ENCODE measurements at regions not wholly inside any gene's neighbourhood (a gene's known extent, or its start where the extent isn't known, plus 50 kb on each side); places are given as distances from the start of the nearest gene placed in this dataset.

- no peak for TF ChIP-seq CTCF (IDR thresholded peaks at IDR 0.05)
- H3K4me3 ChIP-seq, result no peak overlapping the region
- no peak overlapping the region for H3K27ac ChIP-seq
- DNase-seq, result no peak
- intact Hi-C loops (cut with DNase I), result no loop called here
- no peaks in the 10 kb centered on the region for H3K36me3 ChIP-seq
- ATAC-seq, result no peak
- H3K9me3 ChIP-seq, result no peaks in the 10 kb centered on the region
- no peaks in the 10 kb centered on the region for H3K4me1 ChIP-seq
- no peaks in the 10 kb centered on the region for H3K27me3 ChIP-seq
These were observed 115.8 kb downstream of the ETNK1 start for GRCh38 chr12:22740656-22741355.

- intact Hi-C loops (cut with DNase I), result no loop called here
- ATAC-seq (no peak), DNase-seq (no peak)
- H3K4me1 ChIP-seq, result no peaks in the 10 kb centered on the region
- no peak overlapping the region for H3K4me3 ChIP-seq
- no peaks in the 10 kb centered on the region for H3K27me3 ChIP-seq
- H3K27ac ChIP-seq, result no peak overlapping the region
- TF ChIP-seq CTCF (IDR thresholded peaks at IDR 0.05), result no peak
- H3K36me3 ChIP-seq, result no peaks in the 10 kb centered on the region
- H3K9me3 ChIP-seq, result no peaks in the 10 kb centered on the region
These were observed 118.7 kb downstream of the ETNK1 start for GRCh38 chr12:22743700-22744099.

GRCh38 chr12:22744197-22744596 lies 119.2 kb downstream of the ETNK1 start:
- TF ChIP-seq CTCF (IDR thresholded peaks at IDR 0.05), result no peak
- H3K27ac ChIP-seq, result no peak overlapping the region

GRCh38 chr12:22746720-22747119 lies 121.7 kb downstream of the ETNK1 start:
- Histone ChIP-seq H3K27me3 (no peaks in the 10 kb centered on the region), H3K4me3 (no peak overlapping the region), H3K9me3 (no peaks in the 10 kb centered on the region), H3K4me1 (no peaks in the 10 kb centered on the region), H3K27ac (no peak overlapping the region), H3K36me3 (no peaks in the 10 kb centered on the region)
- no peak for TF ChIP-seq CTCF (IDR thresholded peaks at IDR 0.05)
- ATAC-seq (no peak), DNase-seq (no peak)
- intact Hi-C loops (cut with DNase I), result no loop called here

More at GRCh38 chr12:22744197-22744596, 119.2 kb downstream of the ETNK1 start:
- Histone ChIP-seq H3K9me3 (no peaks in the 10 kb centered on the region), H3K4me1 (no peaks in the 10 kb centered on the region), H3K36me3 (no peaks in the 10 kb centered on the region), H3K27me3 (no peaks in the 10 kb centered on the region), H3K4me3 (no peak overlapping the region)
- no peak for ATAC-seq
- no peak for DNase-seq
- intact Hi-C loops (cut with DNase I), result no loop called here

- no peaks in the 10 kb centered on the region for H3K36me3 ChIP-seq
- H3K4me3 ChIP-seq, result no peak overlapping the region
- no peaks in the 10 kb centered on the region for H3K9me3 ChIP-seq
- TF ChIP-seq CTCF (IDR thresholded peaks at IDR 0.05), result no peak
- no peaks in the 10 kb centered on the region for H3K4me1 ChIP-seq
- intact Hi-C loops (cut with DNase I), result no loop called here
- H3K27ac ChIP-seq, result no peak overlapping the region
- ATAC-seq, result no peak
- no peaks in the 10 kb centered on the region for H3K27me3 ChIP-seq
- DNase-seq, result no peak
These were observed 130.7 kb downstream of the ETNK1 start for GRCh38 chr12:22755629-22756028.

Measured in left lung (tissue), 4 donors.